CD4-positive, alpha-beta T cell (primary cell): ENCODE measurements at regions not wholly inside any gene's neighbourhood (a gene's known extent, or its start where the extent isn't known, plus 50 kb on each side); places are given as distances from the start of the nearest gene placed in this dataset.
A peak's percentile ranks its signal among the peaks of the same experiment; 100 is the strongest.

Experiments
- ATAC-seq: fragments of 200-7000 bp; cut with Tn5 transposase; one replicate; pipeline ENCODE4 v1.10.0; 2022; ENCODE audit warnings: mild to moderate bottlenecking; ENCODE audit not compliant: poor library complexity
- CTCF ChIA-PET: fragments of 350-600 bp; sonication (Branson Sonifier 250); formaldehyde crosslinking; loops from one replicate; lab custom pipeline; 2021; ENCODE audit warnings: antibody characterized with exemption, inconsistent platforms; lab: Charles Lee
- POLR2A ChIA-PET: fragments of 350-600 bp; sonication (Branson Sonifier 250); formaldehyde crosslinking; loops from one replicate; lab custom pipeline; 2021; ENCODE audit warnings: antibody characterized with exemption, inconsistent platforms; lab: Charles Lee
- DNase-seq, 14 experiments: peaks; one replicate each; pipeline ENCODE4 v3.0.0-alpha.2; 2013 to 2020; ENCODE audit warnings: mixed read lengths in 2 of 14
- H3K27ac ChIP-seq, 2 donors: one replicate each; pipeline versions ENCODE4 v1.5.1 to v1.7.0; 2013; ENCODE audit warnings: low read length in 2 of 2, low read depth in 1 of 2, mild to moderate bottlenecking in 1 of 2
- H3K27me3 ChIP-seq, 2 experiments: 1 replicate in 1 of 2; 2 replicates in 1 of 2; pipeline versions ENCODE4 v1.6.1 to v1.7.0; 2013; ENCODE audit warnings: low read length in 2 of 2, control low read depth in 1 of 2, mild to moderate bottlenecking in 1 of 2, moderate library complexity in 1 of 2; ENCODE audit not compliant: insufficient read depth in 2 of 2, control insufficient read depth in 1 of 2
- H3K36me3 ChIP-seq: one replicate; pipeline ENCODE4 v1.6.1; 2013; ENCODE audit warnings: low read length, control low read depth; ENCODE audit not compliant: insufficient read depth
- H3K4me1 ChIP-seq: one replicate; pipeline ENCODE4 v1.6.1; 2013; ENCODE audit warnings: low read length, control low read depth; ENCODE audit not compliant: insufficient read depth
- H3K4me3 ChIP-seq: one replicate; pipeline ENCODE4 v1.5.1; 2013; ENCODE audit warnings: mild to moderate bottlenecking, low read length, moderate library complexity
- H3K9me3 ChIP-seq, 2 experiments: 1 replicate in 1 of 2; 2 replicates in 1 of 2; pipeline versions ENCODE4 v1.6.1 to v1.7.0; 2013; ENCODE audit warnings: low read length in 2 of 2, mild to moderate bottlenecking in 2 of 2, control low read depth in 1 of 2, moderate library complexity in 1 of 2; ENCODE audit not compliant: control insufficient read depth in 1 of 2, insufficient read depth in 1 of 2
- H3K27ac Mint-ChIP-seq: one replicate; pipeline ENCODE4 v1.8.0; 2020; ENCODE audit warnings: mixed read lengths
- H3K27me3 Mint-ChIP-seq: one replicate; pipeline ENCODE4 v1.8.0; 2021; ENCODE audit warnings: mixed read lengths
- H3K36me3 Mint-ChIP-seq: one replicate; pipeline ENCODE4 v1.8.0; 2021; ENCODE audit warnings: low read depth, mixed read lengths
- H3K4me1 Mint-ChIP-seq: one replicate; pipeline ENCODE4 v1.8.0; 2021; ENCODE audit warnings: low read depth, mixed read lengths
- H3K4me3 Mint-ChIP-seq: one replicate; pipeline ENCODE4 v1.8.0; 2020; ENCODE audit warnings: mild to moderate bottlenecking, mixed read lengths
- H3K9me3 Mint-ChIP-seq: one replicate; pipeline ENCODE4 v1.8.0; 2020; ENCODE audit warnings: mixed read lengths
- CTCF ChIP-seq: fragments of 200-600 bp; IDR thresholded peaks from one replicate; pipeline ENCODE4 v1.8.0; 2022; ENCODE audit warnings: antibody characterized with exemption, mild to moderate bottlenecking
- intact Hi-C, 2 experiments: fragments of 100-400 bp; cut with DNase I in 1 of 2; cut with micrococcal nuclease in 1 of 2; formaldehyde crosslinking; loops; one replicate each; pipeline versions ENCODE4 v1.15.1 to v1.9.0; 2023 to 2025; cut with DNase I, micrococcal nuclease

- Histone ChIP-seq H3K9me3 (peaks cover 3 to 7% of the 10 kb centered on the region in 2 experiments), H3K4me3 (no peak overlapping the region), H3K27ac (no peak overlapping the region), H3K4me1 (no peaks in the 10 kb centered on the region), H3K36me3 (no peaks in the 10 kb centered on the region), H3K27me3 (no peaks in the 10 kb centered on the region)
- Mint-ChIP-seq H3K9me3 (peaks cover 7% of the 10 kb centered on the region), H3K36me3 (no peaks in the 10 kb centered on the region), H3K27ac (no peak overlapping the region), H3K4me1 (peaks cover 6% of the 10 kb centered on the region), H3K4me3 (no peak overlapping the region), H3K27me3 (peaks cover 5% of the 10 kb centered on the region)
- DNase-seq, result no peak
- ATAC-seq, result no peak
- intact Hi-C loops, result no loop called here
- TF ChIP-seq CTCF, result no peak
- POLR2A ChIA-PET, result no interaction called here
- CTCF ChIA-PET, result no interaction called here
These were observed 284.5 kb downstream of the CHL1 start for GRCh38 chr3:481111-481510.

- no peak overlapping the region for H3K27ac Mint-ChIP-seq
- peaks cover 3 to 7% of the 10 kb centered on the region in 2 experiments for H3K9me3 ChIP-seq
- no peak for DNase-seq
- no peaks in the 10 kb centered on the region for H3K4me1 ChIP-seq
- ChIA-PET CTCF (no interaction called here), POLR2A (no interaction called here)
- no peaks in the 10 kb centered on the region for H3K36me3 Mint-ChIP-seq
- H3K4me1 Mint-ChIP-seq, result peaks cover 6% of the 10 kb centered on the region
- ATAC-seq, result no peak
- H3K27me3 Mint-ChIP-seq, result peaks cover 5% of the 10 kb centered on the region
- no peaks in the 10 kb centered on the region for H3K36me3 ChIP-seq
- H3K4me3 Mint-ChIP-seq, result peak overlapping the region; percentile 42
- H3K4me3 ChIP-seq, result no peak overlapping the region
- no peak overlapping the region for H3K27ac ChIP-seq
- intact Hi-C loops, result no loop called here
- H3K27me3 ChIP-seq, result no peaks in the 10 kb centered on the region
- TF ChIP-seq CTCF, result no peak
- peaks cover 7% of the 10 kb centered on the region for H3K9me3 Mint-ChIP-seq
These were observed 285.1 kb downstream of the CHL1 start for GRCh38 chr3:481680-482079.

DNA sequence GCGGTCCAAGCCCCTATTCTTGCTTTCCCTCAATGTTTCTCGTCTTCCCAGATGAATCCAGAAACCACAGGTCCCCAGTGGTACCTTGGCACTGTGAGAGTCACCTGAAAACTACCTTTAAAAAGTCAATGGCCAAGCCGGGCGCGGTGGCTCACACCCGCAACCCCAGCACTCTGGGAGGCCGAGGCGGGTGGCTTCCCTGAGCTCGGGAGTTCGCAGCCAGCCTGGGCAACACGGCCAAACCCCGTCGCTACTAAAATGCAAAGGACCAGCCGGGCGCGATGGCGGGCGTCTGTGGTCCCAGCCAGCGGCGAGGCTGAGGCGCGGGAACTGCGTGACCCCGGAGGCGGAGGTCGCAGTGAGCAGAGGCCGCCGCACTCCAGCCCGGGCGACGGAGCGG, 285.9 kb downstream of the CHL1 start:
- Mint-ChIP-seq H3K27ac (no peak overlapping the region), H3K9me3 (peaks cover 7% of the 10 kb centered on the region), H3K4me3 (peak overlapping the region; percentile 37), H3K4me1 (peaks cover 6% of the 10 kb centered on the region), H3K36me3 (no peaks in the 10 kb centered on the region), H3K27me3 (peaks cover under 1% of the 10 kb centered on the region)
- no peaks in the 10 kb centered on the region for H3K36me3 ChIP-seq
- TF ChIP-seq CTCF, result no peak
- ATAC-seq, result no peak
- ChIA-PET CTCF (no interaction called here), POLR2A (no interaction called here)
- H3K4me1 ChIP-seq, result no peaks in the 10 kb centered on the region
- H3K27me3 ChIP-seq, result no peaks in the 10 kb centered on the region
- no peak for DNase-seq
- no peak overlapping the region for H3K27ac ChIP-seq
- H3K9me3 ChIP-seq, result peaks cover 3 to 6% of the 10 kb centered on the region in 2 experiments
- intact Hi-C loops, result no loop called here
- no peak overlapping the region for H3K4me3 ChIP-seq
